ENCODE measurements at regions not wholly inside any gene's neighbourhood (a gene's known extent, or its start where the extent isn't known, plus 50 kb on each side); places are given as distances from the start of the nearest gene placed in this dataset.

GRCh38 chr12:131353826-131354225 is 357.1 kb upstream of the SFSWAP start:
- no peak for TF ChIP-seq CTCF (IDR thresholded peaks at IDR 0.05)
- TF ChIP-seq POLR2A (IDR thresholded peaks at IDR 0.05): no peak
